ENCODE measurements at regions not wholly inside any gene's neighbourhood (a gene's known extent, or its start where the extent isn't known, plus 50 kb on each side); places are given as distances from the start of the nearest gene placed in this dataset.
"Not testable (repeated sequence)": the region's sequence is repeated elsewhere in the genome, so short reads cannot be mapped to it uniquely, and the experiment has no call there.

GRCh38 chr15:23851921-23852320 lies 164.8 kb upstream of the NDN start:
- no peak for DNase-seq

- no peak for DNase-seq
Measured at GRCh38 chr15:23853286-23853685, 166.2 kb upstream of the NDN start.

DNA sequence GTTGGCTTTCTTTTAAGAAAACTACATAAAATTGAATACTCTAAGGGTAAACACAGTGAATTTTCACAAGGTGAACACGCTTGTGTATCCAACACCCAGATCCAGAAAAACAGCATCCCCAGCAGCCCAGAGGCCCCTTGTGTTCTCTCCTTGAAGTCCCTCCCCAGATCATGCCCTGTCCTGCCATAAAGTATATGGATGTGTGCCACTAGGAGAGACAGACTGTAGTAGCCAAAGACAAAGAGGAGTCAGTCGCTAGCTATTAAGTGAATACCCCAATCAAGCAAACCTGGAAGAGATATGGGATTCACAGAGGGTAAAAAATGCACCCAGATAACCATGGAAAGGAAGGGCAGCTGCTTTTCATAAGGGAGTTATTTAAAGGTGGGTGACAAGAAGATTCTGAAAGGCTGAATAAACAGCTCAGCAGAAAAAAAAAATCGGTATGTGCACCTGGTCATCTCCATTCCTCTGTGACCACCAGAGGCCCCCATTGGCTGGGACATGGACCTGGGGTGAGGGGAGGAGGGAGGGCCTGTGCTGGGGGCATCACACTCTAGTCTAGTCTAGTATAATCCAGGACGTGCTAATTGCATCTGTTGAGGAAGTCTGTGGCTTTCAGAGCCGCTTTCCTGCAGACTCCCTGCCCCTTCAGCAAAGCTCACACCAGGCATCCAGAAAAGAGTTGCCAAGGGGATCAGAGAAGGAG lies 167.3 kb upstream of the NDN start:
- no peak for DNase-seq

GRCh38 chr15:23854912-23855659 lies 168.0 kb upstream of the NDN start:
- no peak for DNase-seq

- DNase-seq: no peak
Measured at GRCh38 chr15:23855947-23856346, 168.8 kb upstream of the NDN start.

GRCh38 chr15:23857028-23857641 lies 170.0 kb upstream of the NDN start:
- DNase-seq: no peak

DNA sequence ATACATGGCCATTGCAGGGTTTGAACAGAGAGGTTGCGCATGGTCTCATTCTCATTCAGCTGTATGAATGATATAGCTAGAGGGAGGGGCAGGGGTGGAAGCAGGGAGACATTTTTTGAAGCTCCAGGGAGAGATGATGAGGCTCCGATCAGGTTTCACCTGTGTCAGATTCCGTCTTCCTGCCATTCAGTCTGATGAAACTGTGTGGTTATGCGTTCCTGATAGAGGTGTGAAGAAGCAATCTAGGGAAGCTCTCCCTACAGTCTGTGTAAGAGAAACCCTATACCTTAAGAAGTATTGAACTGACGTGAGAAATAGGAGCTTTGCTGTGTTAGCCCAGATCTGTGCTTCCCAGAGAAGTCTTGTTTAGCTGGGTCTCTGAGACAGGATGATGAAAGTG lies 171.9 kb upstream of the NDN start:
- DNase-seq: no peak

GRCh38 chr15:23860290-23861245 lies 173.5 kb upstream of the NDN start:
- no peak for DNase-seq

DNA sequence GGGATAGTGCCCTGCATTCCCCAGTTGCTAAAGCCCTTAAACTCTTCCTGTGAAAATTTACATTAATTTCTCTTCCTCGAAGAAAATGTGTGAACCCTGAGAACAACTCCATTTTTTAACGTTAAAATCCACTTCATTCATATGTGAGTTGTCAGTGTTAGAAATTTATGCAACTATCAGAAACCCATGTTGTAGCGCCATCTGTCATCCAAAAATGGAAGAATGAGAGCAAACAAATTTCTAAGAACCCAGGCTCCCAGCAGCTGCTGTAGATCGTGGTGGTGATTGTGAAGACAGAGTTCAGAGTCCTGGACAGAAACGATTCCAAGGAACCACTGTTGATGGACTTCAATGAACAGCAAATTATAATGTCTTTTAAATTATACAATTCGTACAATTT lies 179.7 kb upstream of the NDN start:
- no peak for DNase-seq

- DNase-seq: no peak
Measured at GRCh38 chr15:23869396-23869795, 182.3 kb upstream of the NDN start.

- not testable (repeated sequence) for DNase-seq
Measured at GRCh38 chr15:23873613-23874012, 186.5 kb upstream of the NDN start.

GRCh38 chr15:23877502-23878412 lies 190.7 kb upstream of the NDN start:
- peak; percentile 16 to 39 for DNase-seq

DNA sequence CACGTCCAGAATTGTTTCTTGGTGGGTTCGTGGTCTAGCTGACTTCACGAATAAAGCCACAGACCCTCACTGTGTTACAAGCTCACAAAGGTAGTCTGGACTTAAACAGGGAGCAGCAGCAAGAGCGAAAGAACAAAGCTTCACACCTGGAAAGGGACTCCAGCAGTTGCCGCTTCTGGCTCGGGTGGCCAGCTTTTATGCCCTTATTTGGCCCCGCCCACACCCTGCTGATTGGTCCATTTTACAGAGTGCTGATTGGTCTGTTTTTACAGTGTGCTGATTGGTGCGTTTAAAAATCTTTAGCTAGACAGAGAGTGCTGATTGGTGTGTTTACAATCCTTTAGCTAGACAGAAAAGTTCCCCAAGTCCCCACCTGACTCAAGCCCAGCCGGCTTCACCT lies 194.2 kb upstream of the NDN start:
- DNase-seq: no peak

DNA sequence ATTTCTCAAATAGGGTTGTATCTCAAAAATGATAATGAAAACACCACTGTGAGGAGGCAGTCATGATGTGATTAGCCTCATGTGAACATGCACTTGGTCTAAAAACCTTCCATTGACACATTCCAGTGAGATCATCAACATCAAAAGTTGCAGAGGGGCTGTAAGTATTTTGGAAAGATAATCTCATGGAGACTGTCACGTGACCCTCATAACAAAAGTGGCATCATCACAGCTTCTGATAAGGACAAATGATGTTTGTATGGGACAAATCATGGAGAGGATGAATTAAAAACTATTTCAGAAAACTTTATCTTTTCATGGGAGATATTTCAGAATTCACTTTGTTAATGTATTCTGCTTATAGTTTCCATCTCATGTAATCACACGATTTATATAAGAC lies 203.1 kb upstream of the NDN start:
- DNase-seq: no peak

- DNase-seq: no peak
Measured at GRCh38 chr15:23897091-23897490, 210.0 kb upstream of the NDN start.

- no peak for DNase-seq
Measured at GRCh38 chr15:23897531-23897930, 210.4 kb upstream of the NDN start.

DNA sequence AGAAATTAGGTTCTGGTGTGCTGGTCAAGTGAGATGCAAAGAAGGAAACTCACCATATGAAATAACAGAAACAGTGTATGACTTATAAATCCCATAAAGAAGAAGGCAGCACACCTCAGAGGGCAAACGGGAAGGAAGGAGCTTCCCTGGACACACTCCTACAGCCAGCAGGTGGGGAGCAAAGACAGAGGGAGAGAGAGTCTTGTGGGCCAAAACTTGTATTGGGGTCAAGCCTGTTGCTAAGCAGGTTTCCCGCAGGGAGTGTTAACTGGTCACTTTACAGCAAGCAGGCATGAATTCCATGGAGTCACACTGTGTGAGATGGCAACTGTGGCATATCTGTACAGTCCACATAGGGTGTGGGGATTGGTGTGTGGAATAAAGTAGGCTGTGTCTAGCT lies 222.9 kb upstream of the NDN start:
- no peak for DNase-seq

GRCh38 chr15:23912191-23912590 lies 225.1 kb upstream of the NDN start:
- no peak for DNase-seq

- DNase-seq: no peak
Measured at GRCh38 chr15:23913081-23913480, 226.0 kb upstream of the NDN start.

DNA sequence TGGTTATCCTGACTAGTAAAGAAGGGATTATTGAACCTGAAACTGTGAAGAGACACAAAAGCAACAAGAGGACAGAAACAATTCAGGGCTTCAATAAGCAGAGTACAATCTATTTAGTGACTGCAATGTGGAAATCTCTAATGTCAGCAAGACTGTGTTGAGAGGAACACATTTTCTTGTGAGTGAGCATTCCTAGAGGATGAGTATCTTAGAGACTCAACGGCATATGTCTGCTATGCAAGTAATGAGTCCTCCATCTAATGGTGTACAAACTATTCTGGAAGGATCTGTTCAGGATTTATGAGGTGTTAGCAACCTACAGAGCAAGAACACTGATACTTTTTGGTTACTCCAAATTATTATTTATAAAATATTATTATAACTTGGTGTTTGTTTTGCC lies 226.5 kb upstream of the NDN start:
- DNase-seq: no peak

- DNase-seq: no peak
Measured at GRCh38 chr15:23924686-23925085, 237.6 kb upstream of the NDN start.

- no peak for DNase-seq
Measured at GRCh38 chr15:23954931-23955330, 267.8 kb upstream of the NDN start.
